Medulla oblongata (tissue), 1 donor: ENCODE measurements at regions not wholly inside any gene's neighbourhood (a gene's known extent, or its start where the extent isn't known, plus 50 kb on each side); places are given as distances from the start of the nearest gene placed in this dataset.
"Not testable (repeated sequence)": the region's sequence is repeated elsewhere in the genome, so short reads cannot be mapped to it uniquely, and the experiment has no call there.

ENCODE experiments used
- DNase-seq: peaks from one replicate; pipeline ENCODE4 v3.0.0-alpha.2; 2015; ENCODE audit errors: extremely low spot score

DNA sequence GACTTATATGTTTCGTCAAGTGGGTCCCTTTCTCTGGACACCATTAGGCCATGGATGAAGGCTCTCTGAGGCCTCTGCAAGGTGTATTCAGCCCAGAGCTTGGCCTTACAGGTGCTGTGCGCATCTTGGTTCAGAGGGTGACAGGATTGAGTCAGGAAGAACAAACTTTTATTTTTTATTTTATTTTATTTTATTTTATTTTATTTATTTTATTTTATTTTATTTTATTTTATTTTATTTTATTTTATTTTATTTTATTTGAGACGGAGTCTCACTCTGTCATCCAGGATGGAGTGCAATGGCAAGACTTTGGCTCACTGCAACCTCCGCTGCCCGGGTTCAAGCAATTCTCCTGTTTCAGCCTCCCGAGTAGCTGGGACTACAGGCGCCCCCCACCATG lies 370.4 kb upstream of the CLNK start:
- not testable (repeated sequence) for DNase-seq

DNA sequence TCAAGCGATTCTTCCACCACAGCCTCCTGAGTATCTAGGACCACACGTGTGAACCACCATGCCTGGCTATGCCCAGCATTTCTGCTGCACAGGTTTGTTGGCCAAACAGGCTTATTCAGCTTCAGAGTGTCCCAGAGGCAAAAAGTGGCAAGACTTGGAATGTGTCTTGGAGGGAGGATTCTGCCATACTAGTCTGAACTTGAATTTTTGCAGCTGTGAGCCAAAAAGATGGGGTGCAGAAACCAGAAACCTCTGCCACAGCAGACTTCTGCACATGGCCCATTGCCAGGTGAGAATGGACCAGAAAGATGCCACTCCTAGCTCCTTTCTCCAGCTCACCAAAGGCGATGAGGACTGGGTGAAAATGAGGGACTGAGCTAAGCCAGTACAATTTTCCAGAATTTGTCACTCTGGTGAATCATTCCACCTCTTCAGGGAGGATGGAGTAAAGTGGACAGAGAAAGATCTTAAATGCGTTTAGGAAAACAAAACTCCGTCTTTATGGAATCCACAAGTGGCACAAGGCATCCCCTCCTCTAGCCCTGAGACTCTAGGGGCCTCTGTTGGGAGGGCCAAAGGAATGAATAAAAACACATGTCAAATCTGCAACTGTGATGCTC lies 369.1 kb upstream of the CLNK start:
- no peak for DNase-seq

DNA sequence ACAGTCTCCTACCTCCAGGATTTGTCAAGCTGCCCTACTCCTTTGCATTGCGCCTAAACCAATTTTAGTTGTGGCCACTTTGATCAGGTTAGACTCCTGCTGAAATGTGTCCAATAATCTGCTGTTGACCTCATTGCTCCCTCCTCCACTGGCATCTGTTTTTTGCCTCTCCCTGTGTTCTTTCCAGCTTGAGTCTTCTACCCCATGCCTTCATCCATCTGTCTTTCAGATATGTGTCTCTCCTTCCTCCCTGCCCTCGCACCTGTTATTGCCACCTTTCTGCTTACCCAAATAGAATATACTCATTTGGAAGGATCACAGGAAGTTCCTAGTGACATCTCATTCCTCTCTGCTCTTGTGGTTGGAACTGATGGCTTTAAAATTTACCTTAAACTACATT lies 366.6 kb upstream of the CLNK start:
- DNase-seq: no peak

DNA sequence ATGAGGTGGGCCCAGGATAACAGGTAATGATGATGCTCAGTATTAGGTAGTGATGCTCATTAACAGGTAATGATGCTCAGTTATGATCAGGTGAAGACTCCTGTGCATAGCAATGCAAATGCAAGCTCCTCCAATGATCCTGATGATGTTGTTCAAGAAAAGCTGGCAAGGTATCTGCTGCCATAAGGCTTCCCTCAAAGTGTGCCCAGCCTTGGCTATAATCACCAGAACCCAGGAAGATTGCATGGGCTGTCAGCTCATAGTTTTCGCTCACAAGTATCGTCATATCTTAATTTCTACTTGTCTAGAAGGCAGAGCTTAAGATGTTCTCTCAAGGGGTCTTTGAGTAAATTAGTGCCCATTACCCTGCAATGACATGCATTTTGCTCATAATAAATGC lies 366.2 kb upstream of the CLNK start:
- DNase-seq: no peak

DNA sequence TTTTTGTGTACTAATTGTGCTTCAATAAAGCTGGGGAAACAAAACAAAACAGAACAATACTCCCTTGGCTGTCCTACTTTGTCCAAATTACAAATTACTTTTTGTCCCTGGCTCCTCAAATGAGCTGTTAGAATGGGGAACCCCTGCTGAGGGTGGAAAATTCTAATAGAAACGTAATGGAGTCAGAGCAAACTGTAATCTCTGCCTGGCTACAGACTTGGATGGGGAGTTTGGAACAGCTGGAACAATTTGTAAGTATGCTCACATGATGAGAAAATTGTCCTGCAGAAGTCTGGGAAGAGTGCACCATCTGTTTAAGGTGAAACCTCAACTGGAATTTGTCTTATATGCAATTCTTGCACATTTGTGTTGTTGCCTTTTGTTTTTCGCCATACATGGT lies 364.4 kb upstream of the CLNK start:
- DNase-seq: no peak

DNA sequence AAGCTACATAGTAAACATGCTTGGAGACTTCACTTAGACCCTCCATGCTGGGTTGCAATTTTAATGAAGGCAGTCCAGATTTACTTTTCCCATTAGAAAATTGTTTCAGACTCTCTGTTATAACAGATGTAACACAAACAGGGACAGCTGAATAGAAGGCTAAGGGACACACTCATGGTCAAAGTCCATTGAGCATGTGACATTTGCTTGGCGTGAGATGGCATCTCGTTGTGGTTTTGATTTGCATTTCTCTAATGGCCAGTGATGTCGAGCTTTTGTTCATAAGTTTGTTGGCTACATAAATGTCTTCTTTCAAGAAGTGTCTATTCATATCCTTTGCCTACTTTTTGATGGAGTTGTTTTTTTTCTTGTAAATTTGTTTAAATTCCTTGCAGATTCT lies 358.2 kb upstream of the CLNK start:
- no peak for DNase-seq

DNA sequence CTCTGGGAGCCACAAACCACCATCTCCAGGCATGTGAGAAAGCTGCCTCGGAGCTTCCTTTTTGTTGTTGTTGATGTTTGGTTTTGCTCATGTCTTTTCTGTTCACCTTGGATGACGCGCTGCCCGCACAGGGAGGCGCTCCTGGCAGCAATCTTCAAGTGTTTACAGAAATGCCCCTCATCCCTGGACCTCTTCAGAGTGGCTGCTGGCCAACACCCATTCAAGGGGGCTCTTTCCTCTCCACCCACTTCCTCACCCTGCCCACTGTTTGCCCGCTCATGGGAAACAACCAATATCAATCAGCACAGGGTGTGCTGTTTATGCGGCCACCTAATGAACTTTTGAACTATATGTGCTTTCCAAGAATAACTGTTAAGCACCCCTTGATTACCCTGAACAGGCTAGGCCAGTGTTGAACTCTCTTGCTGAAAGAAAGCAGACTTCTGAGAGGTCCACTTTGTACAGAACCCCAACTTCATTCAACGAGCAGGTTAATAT lies 355.1 kb upstream of the CLNK start:
- no peak for DNase-seq

DNA sequence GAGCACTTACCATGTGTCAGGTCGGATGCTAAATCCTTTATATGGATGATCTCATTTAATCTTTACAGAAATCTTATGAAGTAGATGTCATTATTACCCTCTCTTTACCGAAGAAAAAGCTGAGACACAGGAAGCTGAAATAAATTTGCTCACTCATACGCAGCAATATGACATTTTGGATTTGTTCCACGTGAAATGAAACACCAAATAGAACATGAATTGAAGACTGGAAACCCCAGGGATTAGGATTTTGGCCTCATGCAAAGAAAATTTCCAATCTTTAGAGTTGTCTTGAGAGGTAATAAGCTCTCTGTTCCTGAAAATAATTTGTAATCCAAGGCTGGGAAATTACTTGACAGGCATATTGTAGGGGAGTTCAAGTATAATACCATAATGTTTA lies 354.4 kb upstream of the CLNK start:
- DNase-seq: no peak

DNA sequence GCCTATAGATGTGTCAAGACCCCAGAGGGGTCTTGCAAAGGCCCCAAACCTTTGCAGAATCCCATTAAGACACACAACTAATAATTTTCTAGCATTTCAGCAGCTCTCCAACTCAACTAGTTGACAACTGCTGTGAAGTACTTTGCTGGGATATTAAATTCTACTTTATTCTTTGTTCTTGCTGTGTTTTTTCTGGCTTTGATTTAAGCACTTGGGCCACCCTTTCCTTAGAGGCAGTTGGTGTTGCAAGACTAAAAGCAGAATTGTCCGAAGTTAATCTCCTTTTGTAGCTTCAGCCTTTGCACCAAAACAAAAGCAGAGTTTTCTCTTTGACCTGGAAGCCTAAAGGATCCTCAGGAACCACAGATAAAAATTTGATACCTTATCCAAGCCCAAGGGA lies 353.1 kb upstream of the CLNK start:
- no peak for DNase-seq

DNA sequence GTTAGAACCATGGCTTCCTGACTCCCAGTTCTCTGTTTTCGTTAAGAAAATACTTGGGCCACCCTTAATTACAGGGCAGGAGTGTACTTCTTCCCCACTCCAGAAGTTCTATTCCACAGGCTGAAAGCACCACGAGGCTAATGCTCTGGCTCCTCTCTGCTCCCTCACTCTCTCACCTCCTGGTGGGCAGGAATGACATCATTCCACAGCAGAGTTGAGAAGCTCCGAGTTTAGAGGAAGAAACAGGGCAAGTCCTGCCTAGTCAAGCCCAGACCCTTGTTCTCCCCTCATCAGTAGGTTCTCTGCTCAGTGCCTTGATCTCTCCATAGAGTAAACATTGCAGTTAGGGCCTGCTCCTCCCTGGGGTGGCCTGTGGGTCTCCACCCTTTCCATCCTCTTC lies 343.8 kb upstream of the CLNK start:
- no peak for DNase-seq

DNA sequence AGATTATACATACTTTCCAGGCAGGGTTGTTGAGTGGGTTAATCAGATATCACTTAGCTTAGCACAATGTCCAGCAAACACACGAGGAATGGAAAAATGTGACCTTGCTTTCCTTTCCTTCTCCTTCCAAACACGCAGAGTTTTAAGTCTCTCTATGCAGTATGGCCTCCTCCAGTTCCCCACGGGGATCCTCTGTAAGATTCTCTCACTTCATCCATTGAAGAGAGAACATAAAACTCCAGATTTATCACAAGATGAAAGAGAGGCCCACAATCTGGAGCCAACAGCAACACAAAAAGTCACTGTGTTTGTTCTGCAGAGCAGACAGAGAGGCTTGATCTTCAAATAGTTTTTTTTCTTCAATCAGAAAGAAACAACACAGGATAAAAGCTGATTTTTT lies 336.8 kb upstream of the CLNK start:
- no peak for DNase-seq

DNA sequence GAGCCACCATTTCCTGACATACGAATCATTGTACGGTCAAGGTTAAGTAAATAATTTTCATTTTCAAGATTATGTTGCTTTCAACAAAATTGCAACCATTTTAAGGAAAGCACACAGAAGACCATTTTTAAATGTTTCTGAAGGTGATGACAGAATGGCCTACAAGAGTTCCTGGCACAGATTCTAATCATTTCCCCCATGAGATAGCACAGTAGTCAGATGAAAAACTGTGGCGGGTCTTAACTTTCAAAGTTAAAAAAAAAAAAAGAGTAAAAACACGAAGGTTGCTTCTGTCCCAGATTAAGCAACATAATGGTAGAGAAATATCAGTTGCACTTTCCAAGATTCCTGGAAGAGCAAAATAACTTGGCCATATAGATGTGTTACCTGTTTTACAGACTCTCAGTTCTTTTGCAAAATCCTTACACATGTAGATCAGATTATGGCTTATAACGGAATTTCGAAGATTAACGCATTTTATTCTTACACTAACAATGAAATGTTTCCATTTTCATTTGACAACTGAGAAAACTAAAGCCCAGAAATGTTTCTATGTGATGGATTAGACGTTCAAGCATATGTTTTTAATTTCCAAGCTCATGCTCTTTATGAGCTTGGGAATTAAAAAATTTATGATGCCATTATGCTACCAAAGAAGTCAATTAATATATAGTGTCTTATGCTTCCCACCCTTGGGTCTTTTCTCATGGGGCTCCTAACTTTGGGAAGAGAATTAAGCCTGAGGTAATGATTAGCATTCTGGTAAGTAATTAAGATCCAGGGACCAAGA lies 335.1 kb upstream of the CLNK start:
- DNase-seq: no peak

DNA sequence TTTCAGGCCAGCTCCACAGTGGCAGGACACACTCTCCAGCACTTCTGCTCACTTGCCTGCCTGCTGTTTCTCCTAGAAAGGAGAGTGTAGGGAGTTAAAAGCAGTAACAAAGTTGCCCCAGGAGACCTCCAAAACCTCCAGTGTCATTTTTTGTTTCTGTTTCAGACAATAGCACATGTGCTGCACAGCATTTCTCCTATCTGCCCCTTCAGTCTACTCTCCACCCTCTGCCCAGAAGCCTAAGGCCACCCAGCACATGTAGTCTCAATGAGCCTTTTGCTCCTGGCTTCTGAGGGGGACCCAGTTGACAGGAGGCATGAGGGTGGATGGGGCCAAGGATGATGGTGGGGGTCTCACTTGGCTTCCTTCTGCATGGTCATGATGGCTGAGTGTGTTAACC lies 329.6 kb upstream of the CLNK start:
- no peak for DNase-seq

DNA sequence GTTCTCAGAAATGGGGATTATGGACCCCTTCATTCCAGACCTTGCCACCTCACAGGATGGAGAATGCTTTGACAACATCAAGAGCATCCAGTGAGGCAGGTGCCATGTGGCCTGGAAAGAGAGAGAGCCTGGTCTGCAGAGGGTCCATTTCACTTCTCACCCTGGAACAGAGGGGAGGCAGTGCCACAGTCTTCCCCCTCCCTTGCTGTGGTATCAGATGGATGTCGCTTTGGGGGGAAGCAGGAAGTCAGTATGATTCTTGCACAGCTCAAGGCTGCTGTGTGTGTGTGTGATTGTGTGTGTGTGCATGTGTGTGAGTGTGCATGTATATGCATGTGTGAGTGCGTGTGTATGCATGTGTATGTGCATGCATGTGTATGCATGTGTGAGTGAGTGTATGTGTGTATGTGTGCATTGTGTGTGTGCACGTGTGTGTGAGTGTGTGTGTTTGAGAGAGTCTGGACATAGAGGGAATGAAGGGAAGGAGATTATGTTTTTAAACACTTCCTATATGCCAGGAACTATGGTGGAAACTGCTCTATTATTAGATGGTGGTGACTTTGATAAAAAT lies 328.6 kb upstream of the CLNK start:
- DNase-seq: no peak

DNA sequence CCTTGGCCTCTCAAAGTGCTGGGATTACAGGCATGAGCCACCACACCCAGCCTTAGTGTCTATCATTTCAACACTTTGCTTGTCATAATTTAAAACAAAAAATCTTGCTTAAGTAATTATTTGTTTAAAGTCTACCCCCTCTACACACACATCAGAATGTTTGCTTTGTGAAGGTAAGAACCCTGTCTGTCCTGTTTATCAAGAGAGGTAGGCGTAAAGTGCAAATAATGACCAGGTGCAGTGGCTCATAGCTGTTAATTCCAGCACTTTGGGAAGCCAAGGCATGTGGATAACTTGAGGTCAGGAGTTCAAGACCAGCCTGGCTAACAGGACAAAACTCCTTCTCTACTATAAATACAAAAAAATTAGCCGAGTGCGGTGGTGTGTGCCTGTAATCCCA lies 326.7 kb upstream of the CLNK start:
- DNase-seq: no peak

DNA sequence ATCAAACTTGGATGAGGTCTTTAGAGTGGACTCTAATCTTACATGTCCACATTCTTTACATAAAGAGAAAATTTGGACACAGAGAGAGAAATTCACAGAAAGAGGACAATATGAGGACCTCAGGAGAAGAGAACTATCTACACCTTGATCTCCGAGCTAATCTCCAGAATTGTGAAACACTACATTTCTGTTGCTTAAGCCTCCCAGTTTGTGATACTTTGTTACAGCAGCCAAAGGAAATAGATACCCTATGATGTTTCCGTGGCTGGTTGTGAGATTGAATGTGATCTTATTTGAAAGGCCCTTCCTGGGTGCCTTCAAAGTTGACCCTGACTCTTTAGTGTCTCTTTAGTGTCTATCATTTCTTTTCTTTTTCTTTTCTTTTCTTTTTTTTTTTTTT lies 326.1 kb upstream of the CLNK start:
- no peak for DNase-seq

DNA sequence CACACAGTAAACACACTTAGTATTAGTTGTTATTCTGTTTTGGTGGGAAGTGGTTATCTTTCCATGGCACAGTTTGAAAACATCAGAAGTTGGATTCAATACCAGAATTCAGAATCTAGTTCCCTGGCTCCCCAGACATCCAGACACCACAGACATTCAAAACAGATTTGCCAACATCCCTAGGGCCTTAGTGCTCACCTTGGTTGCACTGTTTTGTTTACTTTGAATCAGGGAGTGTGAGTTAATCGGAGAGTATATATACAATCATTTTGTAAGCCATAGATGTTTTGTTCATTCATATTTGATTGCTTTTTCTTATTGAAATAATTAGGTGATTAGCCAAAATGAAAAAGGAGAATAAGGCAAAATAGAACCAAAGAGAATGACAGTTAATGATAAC lies 324.7 kb upstream of the CLNK start:
- DNase-seq: no peak

DNA sequence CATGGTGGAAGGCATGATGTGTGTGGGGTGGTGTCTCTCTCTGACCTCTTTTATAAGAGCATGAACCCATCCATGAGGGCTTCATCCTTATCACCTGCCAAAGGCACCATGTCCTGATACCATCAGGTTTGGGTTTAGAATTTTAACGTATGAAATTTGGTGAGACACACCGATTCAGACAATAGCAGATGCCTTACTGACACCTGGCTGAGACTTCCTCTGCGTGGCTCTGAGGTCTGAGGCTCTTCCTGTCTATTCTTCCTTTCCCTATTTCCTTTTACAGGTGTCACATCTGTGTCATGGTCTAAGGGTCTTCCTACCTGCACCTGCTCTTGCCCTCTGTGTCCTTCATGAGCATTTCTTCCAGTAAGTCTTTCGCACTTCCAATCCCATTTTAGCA lies 320.7 kb upstream of the CLNK start:
- DNase-seq: no peak

DNA sequence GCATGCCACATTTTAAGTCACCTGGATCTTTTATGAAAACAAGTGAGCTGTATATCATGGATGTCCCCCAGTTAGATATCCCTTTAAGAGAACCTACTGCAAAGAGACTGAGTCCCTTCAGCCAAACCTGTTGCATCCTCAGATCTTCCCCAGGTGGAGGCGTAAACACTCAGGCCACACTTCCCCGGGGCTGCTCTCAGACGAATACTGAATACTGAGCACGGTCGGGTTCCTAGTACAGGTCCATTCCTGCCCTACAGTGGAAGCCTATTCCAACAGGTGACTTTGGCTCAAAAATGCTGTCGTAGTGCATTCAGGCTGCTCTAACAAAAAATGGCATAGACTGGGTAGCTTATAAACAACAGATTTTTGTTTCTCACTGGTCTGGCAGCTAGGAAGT lies 320.2 kb upstream of the CLNK start:
- DNase-seq: no peak

DNA sequence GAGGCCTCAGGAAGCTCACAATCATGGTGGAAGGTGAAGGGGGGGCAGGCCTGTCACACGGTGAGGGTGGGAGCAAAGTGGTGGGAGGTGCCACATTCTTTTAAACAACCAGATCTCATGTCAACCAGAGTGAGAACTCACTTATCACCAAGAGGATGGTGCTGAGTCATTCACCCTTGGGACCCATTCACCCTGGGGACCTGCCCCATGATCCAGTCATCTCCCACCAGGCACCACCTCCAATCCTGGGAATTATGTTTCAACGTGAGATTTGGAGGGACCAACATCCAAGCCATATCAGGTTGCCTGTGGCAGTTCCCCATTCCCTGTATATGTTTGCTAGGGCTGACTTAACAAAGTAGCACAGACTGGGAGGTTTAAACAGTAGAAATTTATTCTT lies 318.4 kb upstream of the CLNK start:
- no peak for DNase-seq

DNA sequence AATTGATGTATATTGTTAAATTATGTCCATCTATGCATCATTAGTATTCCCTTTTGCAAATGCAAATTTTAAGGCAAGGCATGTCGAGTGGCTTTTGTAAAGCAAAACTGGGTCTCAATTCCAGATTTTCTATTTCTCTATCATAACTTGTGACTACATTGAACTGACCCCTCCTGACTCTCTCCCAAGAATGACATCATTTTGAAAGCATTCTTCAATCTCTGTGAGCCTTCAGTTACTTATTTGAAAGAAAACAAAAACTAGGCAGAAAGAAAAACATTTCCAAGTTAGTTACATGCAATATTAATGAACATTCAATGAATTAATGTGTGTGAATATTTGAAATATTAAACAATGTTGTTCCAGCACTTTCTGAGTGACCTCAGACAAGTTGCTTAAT lies 314.3 kb upstream of the CLNK start:
- no peak for DNase-seq

DNA sequence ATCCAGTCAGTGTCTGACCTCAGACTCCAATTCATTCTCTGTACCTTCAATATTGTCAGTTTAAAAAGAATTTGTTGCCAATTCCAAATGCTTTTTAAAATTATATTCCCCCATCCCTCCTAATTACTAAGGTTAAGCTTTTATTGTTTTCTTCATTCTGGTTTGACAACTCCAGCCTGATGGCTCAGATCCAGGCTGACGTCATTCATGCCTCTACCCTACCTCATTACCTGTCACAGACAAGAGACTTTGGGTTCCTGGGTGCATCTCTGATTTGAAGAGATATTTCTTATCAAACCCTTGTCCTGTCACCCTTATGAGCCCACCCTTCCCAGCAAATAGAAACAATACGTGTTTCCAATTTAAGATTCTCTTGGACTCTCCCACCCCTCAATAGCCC lies 300.2 kb upstream of the CLNK start:
- DNase-seq: no peak

DNA sequence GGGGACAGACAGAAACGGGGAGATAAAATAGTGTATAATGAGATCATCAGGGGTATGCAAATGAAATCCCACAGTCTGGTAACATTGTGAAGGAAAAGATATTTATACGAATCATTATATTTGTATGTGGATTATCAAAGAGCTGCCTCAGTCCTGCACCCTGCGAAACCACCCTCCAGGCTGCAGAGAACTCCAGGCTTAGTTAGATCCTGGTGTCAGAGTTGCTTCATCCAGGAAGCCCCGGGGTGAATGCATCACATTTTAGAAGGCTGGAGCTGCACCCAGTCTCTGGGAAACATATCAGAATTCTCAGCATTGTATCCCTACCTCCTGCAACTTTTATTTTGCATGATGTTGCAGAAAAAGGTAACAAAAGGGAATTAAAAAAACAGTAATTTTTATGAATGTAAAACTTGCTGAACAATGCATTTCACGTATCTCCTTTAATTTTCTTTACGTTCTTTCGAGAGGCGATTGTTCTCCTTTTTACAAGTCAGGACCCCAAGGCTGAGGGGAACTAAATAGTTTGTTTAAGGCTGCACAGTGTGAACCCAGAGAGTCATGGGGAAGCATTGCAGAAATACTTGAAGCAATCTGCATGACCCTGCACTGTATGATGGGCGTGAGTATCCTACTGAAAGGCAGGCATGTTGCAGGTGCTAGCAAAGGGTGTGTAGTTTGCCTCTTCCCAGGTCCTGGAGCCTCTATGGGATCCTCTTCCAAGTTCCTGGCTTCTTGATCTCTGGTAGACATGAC lies 299.5 kb upstream of the CLNK start:
- DNase-seq: peak; percentile 24
